HG02840 (cell line): ENCODE measurements at regions not wholly inside any gene's neighbourhood (a gene's known extent, or its start where the extent isn't known, plus 50 kb on each side); places are given as distances from the start of the nearest gene placed in this dataset.
"Not testable (repeated sequence)": the region's sequence is repeated elsewhere in the genome, so short reads cannot be mapped to it uniquely, and the experiment has no call there.

Experiments used
- ATAC-seq: cut with Tn5 transposase; IDR thresholded peaks from one replicate; pipeline ENCODE4 v1.9.1; 2021; ENCODE audit warnings: mild to moderate bottlenecking, moderate library complexity, moderate number of reproducible peaks; ENCODE audit not compliant: unreplicated experiment, low FRiP score

DNA sequence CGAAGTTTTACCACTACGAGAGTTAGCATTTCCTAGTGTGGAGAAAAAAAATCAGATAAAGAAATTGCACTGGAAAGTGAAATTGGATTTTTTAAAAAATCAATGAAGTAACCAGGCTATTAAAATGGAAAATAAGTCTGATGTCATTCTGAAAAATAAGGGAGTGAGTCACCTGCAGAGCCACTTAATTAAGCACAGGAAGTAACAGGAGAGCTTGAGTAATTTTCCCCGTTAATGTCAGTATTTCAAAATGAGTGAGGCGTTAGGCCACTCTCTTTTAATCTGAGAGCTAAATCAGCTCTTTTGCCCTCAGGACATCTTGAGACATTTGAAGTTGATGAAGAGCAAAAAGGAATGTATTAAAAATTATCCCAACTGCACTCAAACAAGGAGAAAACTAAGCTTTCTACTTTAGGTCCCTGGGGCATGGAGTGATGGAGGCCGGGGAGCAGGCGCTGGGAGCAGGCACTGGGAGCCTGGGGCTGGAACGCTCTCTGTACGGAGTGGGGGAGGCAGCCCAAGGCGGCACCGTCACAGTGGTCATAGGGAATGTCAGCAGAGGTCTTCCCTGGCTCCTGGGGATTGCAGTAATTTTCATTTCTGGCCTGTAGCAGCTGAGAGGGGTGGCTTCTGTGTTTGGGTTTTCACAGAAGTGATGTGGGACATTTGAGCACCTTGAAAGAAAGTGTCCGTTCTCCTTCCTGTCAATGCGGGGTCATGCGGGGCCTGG is 194.6 kb downstream of the BCL2L11 start:
- not testable (repeated sequence) for ATAC-seq

DNA sequence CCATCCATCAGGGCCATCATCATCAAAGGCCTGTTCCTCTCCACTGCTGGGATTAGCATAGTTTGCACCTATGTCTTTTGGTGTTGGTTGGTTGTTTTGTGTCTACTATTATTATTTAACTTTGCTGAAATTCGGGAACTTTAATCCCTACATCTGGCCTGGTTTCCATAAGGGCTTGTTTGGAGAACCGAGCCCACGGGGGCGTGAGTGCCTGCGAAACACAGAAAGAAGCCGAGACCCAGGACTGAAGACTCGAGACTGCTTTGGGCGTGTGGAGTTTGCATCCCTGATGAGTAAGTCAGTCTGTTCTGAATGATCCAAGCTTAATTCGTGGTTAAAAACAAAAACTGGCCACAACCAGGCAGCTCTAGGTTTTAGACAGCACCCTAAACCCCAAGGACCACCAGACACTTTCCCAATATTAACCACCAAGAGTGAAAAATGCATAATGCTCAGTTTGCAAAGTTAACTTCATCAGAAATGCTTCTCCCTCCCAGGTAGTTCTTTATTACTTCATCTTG is 195.6 kb downstream of the BCL2L11 start:
- ATAC-seq: not testable (repeated sequence)

DNA sequence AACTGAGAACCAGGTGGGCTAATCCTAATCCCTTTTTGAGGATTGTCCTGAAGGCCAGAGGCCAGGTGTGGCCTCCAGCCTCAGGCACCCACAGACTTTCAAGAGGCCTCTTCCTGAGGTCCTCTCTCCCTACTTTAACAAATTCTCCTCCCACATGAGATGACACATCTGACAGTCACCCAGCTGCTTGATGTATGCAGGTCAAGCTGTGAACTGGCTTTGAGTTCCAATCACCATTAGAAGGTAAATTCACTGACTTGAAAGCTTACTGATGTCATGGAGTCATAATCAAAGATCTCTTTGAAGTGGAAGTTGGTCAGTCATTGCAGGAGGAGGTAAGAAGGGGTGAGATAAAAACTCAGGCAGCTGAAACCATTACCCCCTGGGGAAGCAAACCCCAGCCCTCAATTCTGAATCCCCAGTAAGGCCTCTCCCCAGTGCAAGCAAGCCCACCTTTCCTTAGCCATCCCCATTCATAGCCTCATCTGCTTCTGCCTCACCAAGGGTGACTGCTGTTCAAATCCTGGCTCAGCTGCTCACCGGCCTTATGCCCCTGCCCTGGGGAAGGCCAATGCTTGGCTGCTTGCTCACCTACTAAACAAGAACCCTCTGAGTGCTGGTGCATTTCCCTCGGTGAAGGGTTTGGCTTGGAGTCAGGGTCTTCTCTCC is 196.3 kb downstream of the BCL2L11 start:
- ATAC-seq: not testable (repeated sequence)

DNA sequence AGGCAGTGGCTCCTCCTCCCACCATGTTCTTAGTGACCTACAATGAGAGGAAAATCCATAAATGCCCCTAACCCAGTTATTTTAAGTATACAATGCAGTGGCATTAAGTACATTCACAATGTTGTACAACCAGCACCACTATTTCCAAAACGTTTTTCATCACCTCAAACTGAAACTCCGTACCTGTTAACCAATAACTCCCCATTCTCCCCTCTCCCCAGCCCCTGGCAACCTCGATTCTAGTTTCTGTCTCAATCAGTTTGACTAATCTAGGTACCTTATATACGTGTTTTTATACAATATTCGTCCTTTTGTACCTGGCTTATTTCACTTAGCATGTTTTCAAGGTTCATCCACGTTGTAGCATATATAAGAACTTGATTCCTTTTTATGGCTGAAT is 198.8 kb downstream of the BCL2L11 start:
- not testable (repeated sequence) for ATAC-seq

DNA sequence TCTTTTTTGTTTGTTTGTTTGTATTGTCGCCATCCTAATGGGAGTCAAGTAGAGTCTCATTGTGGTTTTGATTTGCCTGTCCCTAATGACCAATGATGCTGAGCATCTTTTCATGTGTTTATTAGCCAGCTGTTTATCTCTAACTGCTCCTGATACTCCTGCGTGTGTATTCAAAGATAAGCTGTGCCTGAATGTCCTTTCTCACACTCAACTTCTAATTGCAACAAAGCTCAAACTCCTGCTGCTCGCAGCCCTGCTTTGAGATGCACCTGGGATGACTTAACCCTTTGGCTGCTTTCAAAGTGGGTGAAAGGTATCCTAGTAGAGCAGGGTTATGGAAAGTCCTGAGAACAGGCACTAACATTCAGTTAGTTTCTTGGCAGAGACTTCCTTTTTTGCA is 199.6 kb downstream of the BCL2L11 start:
- not testable (repeated sequence) for ATAC-seq

DNA sequence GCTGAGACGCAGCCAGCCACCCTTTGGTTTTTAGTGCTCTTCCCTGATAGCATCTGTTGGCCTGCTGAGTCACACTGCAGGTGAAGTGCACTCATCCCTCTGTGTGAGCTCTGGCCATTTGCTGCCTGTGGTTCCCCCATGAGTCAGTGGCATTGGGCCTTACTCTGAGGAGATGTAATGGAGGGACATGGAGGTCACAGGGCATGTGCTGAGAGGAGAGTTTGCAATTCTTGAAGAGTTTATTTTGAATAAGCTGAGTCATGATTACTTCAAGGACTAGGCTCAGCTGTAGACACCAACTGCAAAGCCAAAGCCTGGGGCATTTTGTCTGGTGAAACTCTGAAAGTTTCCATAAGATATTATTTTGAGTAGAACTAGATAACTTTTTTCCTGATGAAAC is 200.3 kb downstream of the BCL2L11 start:
- ATAC-seq: not testable (repeated sequence)

DNA sequence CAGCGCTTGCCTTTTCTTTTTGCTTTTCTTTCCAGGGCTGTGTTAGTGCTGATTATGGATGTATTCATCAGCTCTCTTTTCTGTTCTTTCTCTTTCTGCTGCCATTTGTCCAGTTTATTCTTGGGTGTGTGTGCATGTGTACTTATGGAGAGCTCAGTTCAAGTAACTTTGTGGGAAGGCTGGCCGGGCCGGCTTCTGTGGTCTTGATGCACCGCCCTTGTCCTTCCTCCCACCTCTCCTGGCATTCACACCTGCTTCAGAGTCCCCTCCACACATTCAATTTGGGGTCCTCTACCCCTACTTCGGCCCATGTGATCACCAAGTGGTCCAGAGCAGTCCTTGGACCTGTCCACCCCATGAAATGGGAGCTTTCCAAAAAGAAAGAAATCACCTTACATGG is 202.7 kb downstream of the BCL2L11 start:
- not testable (repeated sequence) for ATAC-seq

DNA sequence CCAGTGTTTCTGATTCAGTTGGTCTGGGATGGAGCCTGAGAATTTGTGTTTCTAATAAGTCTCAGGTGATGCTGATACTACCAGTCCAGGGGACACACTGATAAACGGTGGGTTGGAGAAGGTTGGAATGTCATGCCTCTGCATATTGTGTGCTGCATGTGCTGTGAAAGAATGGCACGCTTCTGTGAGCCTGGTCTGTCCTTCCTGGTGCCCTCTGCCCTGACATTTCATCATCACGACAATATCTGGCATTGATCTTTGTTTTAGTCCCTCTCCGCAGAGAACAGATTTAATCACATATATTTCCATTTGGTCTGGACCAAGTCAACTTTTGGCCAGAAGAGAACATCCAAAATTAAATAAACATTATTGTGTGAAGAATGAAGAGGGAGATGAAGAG is 207.0 kb downstream of the BCL2L11 start:
- not testable (repeated sequence) for ATAC-seq

DNA sequence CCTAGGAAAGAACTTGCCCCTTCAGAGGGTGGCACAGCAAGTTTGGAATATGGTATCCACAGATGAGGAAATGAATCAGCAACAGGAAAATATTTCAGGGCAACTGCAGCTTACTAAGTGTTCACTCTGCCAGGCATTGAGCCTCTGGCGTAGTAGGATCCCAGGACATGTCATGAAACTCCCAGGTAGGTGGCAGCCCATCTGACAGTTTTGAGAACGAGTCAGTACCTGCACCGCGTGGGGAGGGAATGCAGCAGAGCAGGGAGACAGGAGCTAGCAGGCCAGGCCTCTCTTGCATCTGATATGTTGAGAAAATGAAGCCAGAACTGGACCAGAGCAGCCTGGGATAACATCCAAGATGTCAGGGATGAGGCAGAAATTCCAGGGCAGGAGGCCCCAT is 208.6 kb downstream of the BCL2L11 start:
- ATAC-seq: not testable (repeated sequence)

DNA sequence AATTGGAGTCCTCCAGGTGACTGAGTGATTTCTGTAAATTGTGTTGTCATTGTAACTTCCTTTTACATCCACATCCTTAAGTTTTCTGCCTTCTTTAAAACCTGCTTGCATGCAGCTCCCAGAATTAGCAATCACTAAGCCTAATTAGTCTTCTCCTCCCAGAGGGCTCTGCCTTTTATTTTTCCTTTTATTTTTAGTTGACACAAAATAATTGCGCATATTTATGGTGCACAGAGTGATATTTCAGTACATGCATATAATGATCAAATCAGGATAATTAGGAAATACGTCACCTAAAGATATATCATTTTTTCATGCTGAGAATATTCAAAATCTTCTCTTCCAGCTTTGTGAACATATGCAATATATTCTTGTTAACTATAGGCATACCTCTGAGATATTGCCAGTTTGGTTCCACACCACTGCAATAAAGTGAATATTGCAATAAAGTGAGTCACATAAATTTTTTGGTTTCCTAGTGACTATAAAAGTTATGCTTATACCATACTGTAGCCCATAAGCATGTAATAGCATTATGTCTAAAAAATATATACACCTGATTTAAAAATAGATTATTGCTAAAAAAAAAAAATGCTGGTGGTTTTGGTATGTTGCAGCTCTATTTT is 210.5 kb downstream of the BCL2L11 start:
- not testable (repeated sequence) for ATAC-seq

DNA sequence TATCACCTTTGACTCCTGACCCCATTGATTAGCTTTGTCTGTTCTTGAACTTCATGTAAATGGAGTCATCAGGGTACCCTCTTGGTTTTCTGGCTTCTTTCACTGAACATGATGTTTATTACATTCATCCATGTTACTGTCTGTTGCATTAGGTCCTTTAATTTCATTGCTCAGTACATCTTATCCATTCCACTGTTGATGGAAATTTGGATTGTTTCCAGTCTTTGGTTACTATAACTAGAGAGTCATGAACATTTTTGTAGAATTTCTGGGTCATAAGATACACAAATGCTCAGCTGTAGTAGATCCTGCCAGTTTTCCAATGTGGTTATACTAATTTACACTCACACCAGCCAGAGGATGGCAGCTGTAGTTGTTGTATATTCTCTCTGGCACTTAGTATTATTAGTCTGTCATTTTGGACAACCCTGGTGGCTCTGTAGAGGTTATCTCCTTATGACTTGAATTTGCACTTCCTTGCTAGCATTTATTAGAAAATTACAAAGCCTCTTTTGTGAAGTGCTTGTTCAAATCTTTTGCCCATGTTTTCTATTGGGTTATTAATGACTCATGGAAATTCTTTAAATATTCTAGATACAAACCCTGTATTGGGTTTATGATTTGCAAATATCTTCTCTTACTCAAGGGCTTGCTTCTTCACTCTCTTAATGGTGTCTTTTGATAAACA is 214.7 kb downstream of the BCL2L11 start:
- not testable (repeated sequence) for ATAC-seq

DNA sequence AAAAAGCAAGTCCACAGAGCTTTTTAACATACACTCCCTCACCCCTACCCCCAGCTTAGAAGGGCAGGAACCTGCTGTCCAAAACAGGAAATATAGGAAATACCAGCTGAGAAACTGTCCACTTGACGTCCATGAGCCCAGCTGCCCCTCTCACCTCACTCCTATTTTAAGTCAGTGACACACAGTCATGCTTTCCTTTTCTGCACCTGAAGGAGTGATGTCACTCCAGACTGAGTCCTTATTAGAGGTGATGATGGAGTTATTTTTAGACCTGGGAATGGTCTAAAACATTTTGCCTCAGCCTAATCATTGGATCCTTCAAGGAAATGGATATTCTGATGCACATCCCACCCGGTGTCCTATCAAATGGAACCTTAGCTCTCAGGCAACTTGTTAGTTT is 217.8 kb downstream of the BCL2L11 start:
- not testable (repeated sequence) for ATAC-seq

DNA sequence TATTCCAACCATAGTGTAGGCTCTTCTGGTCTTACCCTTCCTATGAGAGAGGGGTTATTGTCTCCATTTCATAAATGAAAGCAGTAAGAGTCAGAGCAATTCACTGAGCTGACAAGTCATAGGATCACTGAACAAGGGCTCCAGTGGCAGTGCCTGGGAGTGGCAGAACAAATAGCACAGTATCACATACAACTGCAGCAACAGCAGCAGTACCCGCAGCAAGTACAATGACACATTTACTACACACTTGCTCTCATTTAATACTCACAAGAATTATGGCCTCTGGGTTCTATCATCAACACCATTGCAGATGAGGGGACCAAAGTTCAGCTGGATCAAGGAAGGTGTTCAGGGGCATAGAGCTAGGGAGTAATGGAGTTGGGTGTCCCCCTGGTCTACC is 218.8 kb downstream of the BCL2L11 start:
- ATAC-seq: not testable (repeated sequence)

DNA sequence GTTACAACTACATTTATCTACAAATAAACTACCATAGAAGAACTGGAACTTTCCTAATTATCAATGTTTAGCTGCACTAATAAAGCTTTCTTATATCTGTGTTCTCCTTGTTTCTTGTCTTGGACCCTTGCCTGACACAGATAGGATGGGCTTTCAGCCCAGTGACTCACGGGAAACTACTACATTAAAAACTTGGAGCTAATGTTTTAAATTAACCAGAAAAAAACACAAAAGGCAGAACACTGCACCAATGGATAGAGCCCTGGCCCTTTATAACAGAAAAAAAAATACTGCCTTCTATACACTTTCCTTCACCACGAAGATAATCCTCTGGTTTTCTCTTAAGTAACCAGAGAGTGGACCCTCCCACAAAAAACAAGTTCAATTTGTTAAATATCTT is 223.9 kb downstream of the BCL2L11 start:
- ATAC-seq: not testable (repeated sequence)

DNA sequence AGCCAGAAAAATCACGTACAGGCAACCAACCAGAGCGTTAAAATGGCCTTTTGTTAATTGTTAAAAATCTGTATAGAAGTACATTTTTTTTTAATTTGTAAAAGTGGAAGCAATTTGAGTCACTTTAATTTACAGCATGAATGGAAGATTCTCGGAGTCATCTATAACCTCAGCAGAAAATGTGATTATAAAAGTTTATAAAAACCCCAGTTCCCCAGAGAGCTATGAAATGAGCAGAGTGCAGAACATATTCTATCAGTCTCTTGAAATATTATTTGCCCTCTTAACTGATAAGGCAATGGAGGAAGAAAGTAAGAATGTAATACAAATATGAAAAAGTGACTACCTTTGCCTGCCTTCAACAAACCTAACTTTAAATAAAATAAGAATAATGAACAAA is 224.7 kb downstream of the BCL2L11 start:
- not testable (repeated sequence) for ATAC-seq

DNA sequence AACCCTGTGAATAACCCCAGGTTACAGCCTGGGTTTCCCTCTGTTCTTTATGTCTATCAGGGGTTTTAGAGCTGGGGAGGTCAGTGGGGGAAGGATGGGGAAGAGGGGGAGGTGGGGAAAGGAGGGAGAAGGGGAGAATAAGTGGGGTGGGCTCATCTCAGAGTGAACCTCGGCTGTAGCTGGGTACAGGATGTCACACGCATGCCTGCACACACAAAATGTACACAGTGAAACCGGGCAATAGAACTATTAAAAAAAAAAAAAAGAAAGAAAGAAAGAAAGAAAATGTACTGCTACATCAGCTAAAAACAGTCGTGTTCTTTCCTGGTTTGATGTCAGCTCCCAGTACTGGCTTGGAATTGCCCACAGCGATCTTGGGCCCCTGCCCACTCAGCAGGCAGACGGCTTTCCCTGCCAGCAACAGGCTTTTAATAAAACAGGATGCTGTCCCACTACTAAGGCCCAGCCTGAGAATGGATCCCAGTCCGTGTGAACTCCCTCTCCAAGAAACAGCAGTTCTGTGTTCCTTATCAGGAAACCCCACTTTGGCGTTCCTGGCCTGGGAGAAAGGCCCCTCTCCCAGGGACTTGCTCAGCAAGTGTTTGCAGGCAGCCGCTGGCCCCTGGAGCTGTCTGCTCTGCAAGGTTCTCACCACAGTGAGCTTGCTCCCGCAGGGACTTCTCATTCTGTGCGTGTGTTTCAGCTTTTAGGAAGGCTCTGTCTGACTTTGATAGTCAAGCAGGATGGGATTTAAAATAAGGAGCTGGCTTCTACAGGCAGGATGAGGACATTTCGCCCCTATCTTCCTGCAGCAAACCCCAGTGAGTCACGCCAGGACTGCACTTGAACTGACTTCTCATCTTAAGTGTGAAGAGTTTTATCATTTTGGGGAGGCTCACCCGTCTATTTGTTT is 225.6 kb downstream of the BCL2L11 start:
- not testable (repeated sequence) for ATAC-seq

DNA sequence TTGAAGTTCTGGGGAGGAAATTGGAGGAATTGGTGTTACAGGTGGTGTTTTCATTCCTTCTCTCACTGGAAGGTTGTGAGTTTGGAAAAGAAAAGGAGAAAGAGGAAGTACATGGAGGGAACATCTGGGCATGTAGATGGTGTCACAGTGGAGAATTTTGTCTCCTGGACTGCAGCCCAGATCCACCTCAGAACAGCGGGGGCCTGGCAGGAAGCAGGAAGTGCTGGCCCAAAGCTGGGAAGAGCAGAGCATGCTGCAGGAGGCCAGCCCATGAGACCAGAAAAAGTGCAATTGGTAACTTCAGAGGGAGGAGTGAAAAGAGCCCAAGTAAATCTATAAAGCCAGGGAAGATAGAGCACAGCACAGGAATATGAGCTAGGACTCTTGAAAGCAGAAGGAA is 227.0 kb downstream of the BCL2L11 start:
- not testable (repeated sequence) for ATAC-seq

DNA sequence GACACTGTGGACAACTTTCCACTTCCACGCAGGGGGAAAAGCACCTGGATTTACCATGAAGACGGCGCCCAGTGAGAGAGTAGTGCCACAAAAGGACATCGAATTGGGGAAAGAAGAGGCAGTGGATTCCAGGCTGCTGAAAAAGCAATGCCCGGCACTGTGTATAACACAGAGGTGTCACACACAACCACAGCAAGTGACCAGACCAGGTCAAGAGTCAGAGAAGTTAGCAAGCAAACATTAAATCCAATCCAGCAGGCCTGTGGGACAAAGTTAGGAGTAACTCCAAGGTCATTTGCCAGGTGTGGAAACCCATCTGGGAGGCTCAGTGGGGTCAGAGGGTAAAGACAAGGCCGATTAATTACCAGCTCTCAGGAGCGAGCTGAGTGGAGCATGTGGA is 227.6 kb downstream of the BCL2L11 start:
- not testable (repeated sequence) for ATAC-seq

DNA sequence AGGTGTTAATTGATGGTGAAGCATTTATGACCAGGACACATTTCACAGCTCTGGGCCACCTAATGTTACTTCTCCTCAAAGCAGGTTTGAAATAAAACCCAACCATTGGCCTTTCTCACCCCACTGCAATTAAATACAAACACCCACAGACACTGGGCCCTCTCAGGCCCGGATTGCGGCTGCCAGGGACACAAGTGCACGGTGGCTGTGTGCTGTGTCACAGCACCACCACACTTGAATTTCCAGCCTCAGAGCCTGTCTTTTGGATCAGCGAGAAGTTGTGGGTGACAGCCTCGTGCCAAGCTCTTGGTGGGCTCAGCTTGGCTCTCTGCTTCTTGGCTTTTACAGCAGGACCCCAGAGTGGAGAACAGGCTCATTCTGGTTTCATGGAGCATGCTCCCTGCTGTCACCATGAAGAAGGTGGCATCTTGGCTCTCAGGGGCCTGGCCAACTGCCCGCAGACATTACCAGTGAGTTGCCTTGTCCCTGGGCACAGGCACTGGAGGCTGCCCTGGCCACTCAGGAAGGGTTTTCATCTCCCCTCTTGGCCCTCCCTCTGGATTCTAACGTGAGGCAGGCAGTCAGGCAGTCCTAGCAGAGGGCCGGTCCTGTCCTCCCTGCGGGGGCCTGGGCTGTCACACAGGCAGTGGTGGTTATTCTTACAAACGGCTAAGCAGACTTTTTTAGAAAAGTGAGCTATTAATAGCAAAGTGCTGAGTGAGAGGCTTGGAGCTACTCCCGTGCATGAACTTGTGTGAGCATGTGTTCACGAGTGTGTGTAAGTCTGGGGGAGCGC is 234.5 kb downstream of the BCL2L11 start:
- ATAC-seq: not testable (repeated sequence)
